DMS153 treated with DMSO at 0.1 percent for 48 hours (cell line): ENCODE measurements at regions not wholly inside any gene's neighbourhood (a gene's known extent, or its start where the extent isn't known, plus 50 kb on each side); places are given as distances from the start of the nearest gene placed in this dataset.
"Not testable (repeated sequence)": the region's sequence is repeated elsewhere in the genome, so short reads cannot be mapped to it uniquely, and the experiment has no call there.

Source experiments
- DNase-seq: peaks from one replicate; lab custom pipeline; 2025; ENCODE audit not compliant: unreplicated experiment; lab: John Stamatoyannopoulos, UW

- DNase-seq = no peak
Measured at GRCh38 chr10:9550810-9551209, 1466.9 kb upstream of the CELF2 start.

GRCh38 chr10:9554321-9554720 lies 1463.4 kb upstream of the CELF2 start:
- no peak for DNase-seq

- DNase-seq = no peak
Measured at GRCh38 chr10:9560976-9561375, 1456.7 kb upstream of the CELF2 start.

- no peak for DNase-seq
Measured at GRCh38 chr10:9561821-9562505, 1455.7 kb upstream of the CELF2 start.

- no peak for DNase-seq
Measured at GRCh38 chr10:9577746-9578145, 1439.9 kb upstream of the CELF2 start.

GRCh38 chr10:9579110-9579705 lies 1438.5 kb upstream of the CELF2 start:
- DNase-seq = no peak

- DNase-seq = not testable (repeated sequence)
Measured at GRCh38 chr10:9582803-9583202, 1434.9 kb upstream of the CELF2 start.

GRCh38 chr10:9596368-9596920 lies 1421.2 kb upstream of the CELF2 start:
- DNase-seq = no peak

GRCh38 chr10:9602998-9603397 lies 1414.7 kb upstream of the CELF2 start:
- no peak for DNase-seq

GRCh38 chr10:9603972-9604371 lies 1413.7 kb upstream of the CELF2 start:
- no peak for DNase-seq

GRCh38 chr10:9605231-9605630 lies 1412.4 kb upstream of the CELF2 start:
- DNase-seq = no peak

- no peak for DNase-seq
Measured at GRCh38 chr10:9608602-9609001, 1409.1 kb upstream of the CELF2 start.

- DNase-seq = no peak
Measured at GRCh38 chr10:9613338-9614075, 1404.2 kb upstream of the CELF2 start.

- no peak for DNase-seq
Measured at GRCh38 chr10:9615189-9615588, 1402.5 kb upstream of the CELF2 start.

- no peak for DNase-seq
Measured at GRCh38 chr10:9621216-9621615, 1396.5 kb upstream of the CELF2 start.

- no peak for DNase-seq
Measured at GRCh38 chr10:9625304-9625703, 1392.4 kb upstream of the CELF2 start.

- DNase-seq = no peak
Measured at GRCh38 chr10:9634466-9634865, 1383.2 kb upstream of the CELF2 start.

GRCh38 chr10:9635691-9636090 lies 1382.0 kb upstream of the CELF2 start:
- DNase-seq = no peak

- DNase-seq = no peak
Measured at GRCh38 chr10:9636216-9636615, 1381.5 kb upstream of the CELF2 start.

- no peak for DNase-seq
Measured at GRCh38 chr10:9643782-9644181, 1373.9 kb upstream of the CELF2 start.

GRCh38 chr10:9645404-9645803 lies 1372.3 kb upstream of the CELF2 start:
- no peak for DNase-seq
